ENCODE measurements at regions not wholly inside any gene's neighbourhood (a gene's known extent, or its start where the extent isn't known, plus 50 kb on each side); places are given as distances from the start of the nearest gene placed in this dataset.

- DNase-seq, result no peak
Observed at GRCh38 chr5:73284985-73285384, 112.0 kb downstream of the TMEM174 start.

DNA sequence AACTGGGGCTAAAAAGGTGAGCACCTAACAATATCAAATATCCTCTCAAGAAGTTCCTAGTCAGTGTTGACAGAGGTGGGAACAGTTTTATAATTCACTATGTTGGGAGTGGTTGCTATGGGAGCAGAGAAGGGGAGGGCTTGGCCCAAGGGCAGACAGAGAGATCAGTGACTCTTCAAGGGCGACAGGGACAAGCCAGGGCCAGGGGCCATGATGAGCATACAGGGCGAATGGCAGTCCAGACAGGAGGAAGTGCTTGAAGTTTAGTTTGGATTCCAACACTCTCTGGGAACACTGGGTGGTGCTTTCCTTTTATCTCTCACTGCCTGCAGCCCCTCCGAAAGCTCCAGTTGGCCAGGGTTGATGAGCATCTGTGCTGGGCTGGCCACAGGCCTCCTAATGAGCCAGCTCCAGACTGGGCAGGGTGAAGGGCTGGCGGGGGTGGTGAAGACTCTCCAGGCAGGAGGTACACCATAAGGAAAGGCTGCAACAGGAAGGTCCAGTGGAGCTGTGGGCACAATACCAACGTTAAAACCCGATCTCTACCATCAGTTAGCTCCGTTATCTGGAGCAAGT, 111.3 kb downstream of the TMEM174 start:
- DNase-seq, result no peak

- no peak for DNase-seq
Observed at GRCh38 chr5:73282923-73283322, 109.9 kb downstream of the TMEM174 start.

DNA sequence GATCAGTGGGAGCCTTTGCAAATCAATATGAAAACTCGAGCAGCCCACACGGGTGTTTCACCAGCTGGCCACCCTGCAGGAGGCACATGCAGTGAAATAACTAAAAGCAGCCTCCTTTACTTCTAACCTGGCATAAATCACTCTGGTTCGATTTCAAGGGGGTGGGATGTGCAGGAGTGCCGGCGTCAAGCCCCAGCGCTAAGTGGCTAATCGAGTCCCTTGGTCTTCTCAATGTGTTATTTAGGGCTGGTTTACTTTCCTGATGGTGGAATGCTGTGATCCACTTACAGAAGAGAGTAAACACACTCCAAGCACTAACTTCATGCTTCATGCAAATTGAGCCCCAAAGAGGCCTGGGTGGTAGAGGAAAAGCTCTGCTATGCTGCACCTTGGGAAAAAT, 109.4 kb downstream of the TMEM174 start:
- peak; percentile 26 for DNase-seq

DNA sequence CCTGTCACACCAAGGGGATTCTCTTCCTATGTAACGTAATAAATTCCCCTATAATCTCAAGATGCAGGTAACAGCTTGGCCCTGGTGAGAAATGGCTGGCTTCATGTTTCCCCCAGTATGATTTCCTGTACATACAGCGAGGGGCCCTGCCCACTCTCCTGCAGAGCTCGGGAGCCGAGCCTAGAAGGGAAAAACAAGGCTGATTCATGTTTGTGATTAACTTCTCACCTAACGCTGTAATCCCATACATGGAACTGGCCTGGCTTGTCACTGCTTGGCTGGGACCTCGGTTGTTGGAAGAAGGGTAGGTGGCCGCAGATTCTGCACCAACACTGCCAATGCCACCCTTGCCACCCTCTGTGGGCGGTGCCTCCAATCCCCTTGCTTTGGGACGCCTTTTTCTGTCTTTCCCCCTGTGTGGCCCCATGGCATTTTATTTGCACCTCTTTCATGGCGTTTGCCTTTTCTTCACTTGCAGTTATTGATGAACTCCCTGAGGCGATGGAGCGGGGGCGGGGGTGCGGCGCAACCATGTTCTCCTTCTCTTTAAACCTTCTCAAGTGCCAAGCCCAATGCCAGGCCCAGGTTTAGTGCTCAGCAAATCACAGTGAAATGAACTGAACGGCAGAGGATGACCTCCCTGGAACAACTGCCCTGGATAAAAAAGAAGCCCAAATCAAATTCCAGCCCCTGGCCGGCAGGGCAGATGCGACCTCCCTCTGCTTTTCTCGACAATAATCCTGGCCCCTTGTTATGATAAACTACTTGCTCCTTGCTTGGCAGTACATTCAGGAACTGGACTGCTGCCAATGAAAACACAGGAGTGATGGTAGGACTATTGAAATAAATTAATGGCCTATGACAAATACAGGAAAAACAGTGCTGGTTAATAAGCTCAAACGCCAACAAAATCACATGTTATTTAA, 108.1 kb downstream of the TMEM174 start:
- peak; percentile 65 for DNase-seq

DNA sequence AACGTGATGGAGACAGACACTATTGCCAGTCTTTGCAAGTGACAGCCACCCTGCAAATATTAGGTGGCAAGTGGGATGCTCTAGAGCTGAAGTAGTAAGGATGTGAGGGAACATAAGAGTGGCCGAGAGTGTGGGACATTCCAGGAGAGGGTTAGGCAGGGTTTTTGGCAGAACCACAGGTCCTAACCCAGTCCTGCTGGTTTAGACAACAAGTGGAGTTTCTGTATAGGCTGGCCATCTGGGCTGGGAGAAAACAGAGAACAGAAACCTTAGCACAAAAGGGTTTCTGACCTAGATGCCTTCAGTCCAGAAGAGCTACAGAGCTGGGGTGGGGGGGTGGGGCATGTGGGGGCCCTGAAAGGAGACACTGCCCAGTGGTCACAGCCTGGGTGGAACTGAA, 107.4 kb downstream of the TMEM174 start:
- DNase-seq, result no peak

- DNase-seq, result no peak
Observed at GRCh38 chr5:73279805-73280204, 106.8 kb downstream of the TMEM174 start.

GRCh38 chr5:73278693-73279092, 105.7 kb downstream of the TMEM174 start:
- DNase-seq, result peak; percentile 18

- no peak for DNase-seq
Observed at GRCh38 chr5:73274881-73275663, 102.1 kb downstream of the TMEM174 start.

GRCh38 chr5:73274121-73274520, 101.1 kb downstream of the TMEM174 start:
- no peak for DNase-seq

GRCh38 chr5:73273379-73274050, 100.5 kb downstream of the TMEM174 start:
- no peak for DNase-seq

DNA sequence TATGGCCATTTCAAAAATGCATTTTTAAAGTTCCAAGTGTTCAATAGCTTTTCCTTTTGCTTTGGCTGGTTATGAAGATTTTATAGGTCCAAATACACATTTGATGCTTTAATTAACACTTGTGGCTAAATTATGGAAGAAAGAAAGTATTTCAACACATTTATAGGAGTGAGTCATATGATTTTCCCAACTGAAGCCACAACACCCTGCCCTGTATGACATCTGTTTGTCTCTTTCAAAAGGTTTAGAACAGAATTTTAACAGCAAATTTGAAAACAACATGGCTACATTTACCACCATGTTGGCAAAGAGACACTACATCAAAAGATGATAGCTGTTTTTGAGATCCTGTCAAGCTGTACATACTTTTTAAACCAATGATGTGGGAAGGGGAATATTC, 99.4 kb downstream of the TMEM174 start:
- no peak for DNase-seq

- no peak for DNase-seq
Observed at GRCh38 chr5:73268826-73269225, 95.8 kb downstream of the TMEM174 start.

DNA sequence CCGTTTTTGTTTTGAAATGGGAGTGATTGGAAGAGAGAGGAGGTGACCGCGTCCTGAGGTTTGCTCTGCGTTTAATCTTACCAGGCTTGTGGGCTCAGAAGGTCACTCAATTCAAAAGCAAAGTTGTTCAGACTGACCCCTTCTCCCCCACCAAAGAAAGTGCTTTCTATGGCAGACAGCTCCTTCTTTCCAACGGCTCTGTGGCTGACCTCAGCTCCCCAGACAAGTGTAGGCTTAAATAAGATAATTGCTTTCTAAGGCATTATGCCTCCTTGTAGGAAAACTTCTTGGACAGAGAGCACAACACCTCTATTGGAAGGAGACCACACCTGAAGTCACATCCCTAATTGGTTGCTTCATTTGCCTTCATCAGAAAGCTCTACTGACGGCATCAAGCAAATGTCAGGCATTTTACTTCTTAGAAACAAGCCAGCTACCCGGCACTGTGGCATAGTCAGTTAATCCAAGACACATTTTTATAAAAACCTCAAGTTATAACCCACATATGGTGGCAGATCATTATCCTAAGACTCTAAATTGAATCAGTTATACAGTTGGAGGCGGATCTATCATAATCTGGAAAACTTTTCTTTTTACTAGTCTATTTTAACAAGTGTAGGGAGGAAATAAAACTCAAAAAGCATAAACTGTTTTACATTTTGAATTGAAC, 94.9 kb downstream of the TMEM174 start:
- DNase-seq, result no peak

GRCh38 chr5:73266925-73267765, 94.2 kb downstream of the TMEM174 start:
- DNase-seq, result no peak

- no peak for DNase-seq
Observed at GRCh38 chr5:73266176-73266738, 93.3 kb downstream of the TMEM174 start.

DNA sequence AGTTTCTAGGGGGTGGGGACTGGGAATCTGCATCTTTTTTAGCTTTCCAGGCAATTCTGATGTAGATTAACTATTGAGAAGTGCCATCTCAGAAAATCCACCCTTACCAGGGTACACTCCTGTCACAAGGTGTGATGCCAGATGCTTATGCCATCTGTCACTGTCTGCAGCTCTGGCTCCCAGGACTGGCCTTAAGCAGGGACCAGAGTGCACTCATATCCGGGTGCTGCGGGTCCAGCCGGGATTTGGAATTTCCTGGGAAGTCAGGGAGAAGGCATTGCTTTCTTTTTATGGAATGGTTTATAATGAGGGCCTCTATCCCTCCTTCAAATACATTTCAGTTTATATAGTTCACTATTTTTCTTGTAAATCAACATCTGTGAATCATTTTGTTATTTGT, 92.6 kb downstream of the TMEM174 start:
- no peak for DNase-seq

- no peak for DNase-seq
Observed at GRCh38 chr5:73264631-73265030, 91.6 kb downstream of the TMEM174 start.

- no peak for DNase-seq
Observed at GRCh38 chr5:73263001-73263710, 90.2 kb downstream of the TMEM174 start.

DNA sequence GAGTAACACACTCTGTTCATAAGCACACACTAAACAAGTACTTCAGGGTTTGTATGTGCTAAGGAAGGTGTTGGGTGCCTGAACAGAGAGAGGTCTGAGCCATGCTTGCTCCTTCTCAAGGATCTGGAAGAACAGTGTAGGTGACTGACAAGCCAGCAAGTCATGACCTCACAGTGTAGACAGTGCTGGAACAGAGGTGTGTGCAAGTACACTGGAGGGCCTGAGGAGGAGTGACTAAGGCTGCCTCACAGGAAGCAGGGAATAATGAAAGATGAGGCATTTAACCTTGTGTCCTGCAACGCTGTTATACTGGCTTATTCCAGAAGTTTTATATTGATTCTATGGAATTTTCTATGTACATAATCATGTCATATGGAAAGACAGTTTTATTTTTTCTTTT, 83.9 kb downstream of the TMEM174 start:
- no peak for DNase-seq

DNA sequence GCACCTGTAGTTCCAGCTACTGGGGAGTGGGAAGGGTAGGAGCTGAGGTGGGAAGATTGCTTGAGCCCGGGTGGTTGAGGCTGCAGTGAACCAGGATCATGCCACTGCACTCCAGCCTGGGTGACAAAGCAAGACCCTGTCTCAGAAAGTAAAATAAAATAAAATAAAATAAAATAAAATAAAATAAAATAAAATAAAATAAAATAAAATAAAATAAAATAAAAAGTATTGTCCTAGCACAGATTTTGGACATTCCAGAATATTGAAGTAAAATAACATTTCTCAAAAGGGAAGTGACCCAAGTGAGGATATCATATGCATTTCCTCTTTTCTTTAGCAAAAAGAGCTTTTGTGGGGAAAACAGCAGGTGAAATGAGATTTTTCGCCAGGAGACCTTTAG, 83.5 kb downstream of the TMEM174 start:
- no peak for DNase-seq

All from DMS153 (cell line).